Stimulated activated CD8-positive, alpha-beta memory T cell treated with anti-CD3 and anti-CD28 coated beads, Interleukin-4, amount 100 ng/mL, for 24 hours (primary cell): ENCODE measurements at regions not wholly inside any gene's neighbourhood (a gene's known extent, or its start where the extent isn't known, plus 50 kb on each side); places are given as distances from the start of the nearest gene placed in this dataset.
"Not testable (repeated sequence)": the region's sequence is repeated elsewhere in the genome, so short reads cannot be mapped to it uniquely, and the experiment has no call there.

Experiments used
- DNase-seq: peaks from one replicate; pipeline ENCODE4 v3.0.0-alpha.2; 2020; ENCODE audit warnings: low read depth

- DNase-seq: no peak
These were observed 241.6 kb downstream of the CDK5RAP2 start for GRCh38 chr9:120338340-120338739.

- no peak for DNase-seq
These were observed 242.8 kb downstream of the CDK5RAP2 start for GRCh38 chr9:120337131-120337530.

GRCh38 chr9:120336753-120337090, 243.2 kb downstream of the CDK5RAP2 start:
- no peak for DNase-seq

- no peak for DNase-seq
These were observed 243.8 kb downstream of the CDK5RAP2 start for GRCh38 chr9:120336021-120336752.

GRCh38 chr9:120331913-120332312, 248.1 kb downstream of the CDK5RAP2 start:
- no peak for DNase-seq

GRCh38 chr9:120330031-120330430, 249.9 kb downstream of the CDK5RAP2 start:
- no peak for DNase-seq

GRCh38 chr9:120327322-120327721, 252.6 kb downstream of the CDK5RAP2 start:
- no peak for DNase-seq

- no peak for DNase-seq
These were observed 253.8 kb downstream of the CDK5RAP2 start for GRCh38 chr9:120326049-120326693.

- DNase-seq: no peak
These were observed 254.8 kb downstream of the CDK5RAP2 start for GRCh38 chr9:120324996-120325642.

- no peak for DNase-seq
These were observed 255.5 kb downstream of the CDK5RAP2 start for GRCh38 chr9:120324461-120324860.

- no peak for DNase-seq
These were observed 256.8 kb downstream of the CDK5RAP2 start for GRCh38 chr9:120323125-120323524.

- no peak for DNase-seq
These were observed 260.5 kb downstream of the CDK5RAP2 start for GRCh38 chr9:120319452-120319851.

GRCh38 chr9:120315154-120315553, 264.8 kb downstream of the CDK5RAP2 start:
- DNase-seq: no peak

- no peak for DNase-seq
These were observed 267.9 kb downstream of the CDK5RAP2 start for GRCh38 chr9:120312031-120312430.

- no peak for DNase-seq
These were observed 269.9 kb downstream of the CDK5RAP2 start for GRCh38 chr9:120310035-120310434.

GRCh38 chr9:120308495-120308894, 271.5 kb downstream of the CDK5RAP2 start:
- no peak for DNase-seq

GRCh38 chr9:120307599-120307998, 272.4 kb downstream of the CDK5RAP2 start:
- DNase-seq: no peak

- no peak for DNase-seq
These were observed 273.4 kb downstream of the CDK5RAP2 start for GRCh38 chr9:120306561-120306960.

GRCh38 chr9:120306088-120306487, 273.9 kb downstream of the CDK5RAP2 start:
- DNase-seq: no peak

GRCh38 chr9:120304896-120305295, 275.1 kb downstream of the CDK5RAP2 start:
- not testable (repeated sequence) for DNase-seq

GRCh38 chr9:120303519-120303918, 276.4 kb downstream of the CDK5RAP2 start:
- DNase-seq: no peak

GRCh38 chr9:120299785-120300184, 280.2 kb downstream of the CDK5RAP2 start:
- DNase-seq: no peak

- DNase-seq: no peak
These were observed 286.0 kb downstream of the CDK5RAP2 start for GRCh38 chr9:120294003-120294402.
